BLaER1 treated with 17β-estradiol and CSF1 and Interleukin-3, amounts not matched to agents 10 nM and 100 nM (cell line): ENCODE measurements at regions not wholly inside any gene's neighbourhood (a gene's known extent, or its start where the extent isn't known, plus 50 kb on each side); places are given as distances from the start of the nearest gene placed in this dataset.
"Not testable (repeated sequence)": the region's sequence is repeated elsewhere in the genome, so short reads cannot be mapped to it uniquely, and the experiment has no call there.

Experiments
- H3K27ac ChIP-seq, 11 experiments: shearing (Covaris generic); formaldehyde crosslinking; 2 replicates each; pipeline ENCODE4 v1.8.1; 2022
- H3K27me3 ChIP-seq, 11 experiments: shearing (Covaris generic); formaldehyde crosslinking; 2 replicates each; pipeline ENCODE4 v1.8.1; 2022
- H3K36me3 ChIP-seq, 11 experiments: shearing (Covaris generic); formaldehyde crosslinking; 2 replicates each; pipeline ENCODE4 v1.8.1; 2022
- H3K4me1 ChIP-seq, 10 experiments: shearing (Covaris generic); formaldehyde crosslinking; 2 replicates each; pipeline ENCODE4 v1.8.1; 2022
- H3K4me2 ChIP-seq, 11 experiments: shearing (Covaris generic); formaldehyde crosslinking; 2 replicates each; pipeline ENCODE4 v1.8.1; 2022
- H3K4me3 ChIP-seq, 10 experiments: shearing (Covaris generic); formaldehyde crosslinking; 2 replicates each; pipeline ENCODE4 v1.8.1; 2022
- H3K9ac ChIP-seq, 11 experiments: shearing (Covaris generic); formaldehyde crosslinking; 2 replicates each; pipeline ENCODE4 v1.8.1; 2022
- H3K9me3 ChIP-seq, 11 experiments: shearing (Covaris generic); formaldehyde crosslinking; replicated peaks in 1 of 11; 2 replicates each; pipeline ENCODE4 v1.8.1; 2022
- H4K20me1 ChIP-seq, 11 experiments: shearing (Covaris generic); formaldehyde crosslinking; 2 replicates each; pipeline ENCODE4 v1.8.1; 2022
- Cebpa-rat ChIP-seq, 11 experiments: shearing (Covaris generic); IDR thresholded peaks; 2 replicates each; pipeline ENCODE4 v1.8.1; 2022

DNA sequence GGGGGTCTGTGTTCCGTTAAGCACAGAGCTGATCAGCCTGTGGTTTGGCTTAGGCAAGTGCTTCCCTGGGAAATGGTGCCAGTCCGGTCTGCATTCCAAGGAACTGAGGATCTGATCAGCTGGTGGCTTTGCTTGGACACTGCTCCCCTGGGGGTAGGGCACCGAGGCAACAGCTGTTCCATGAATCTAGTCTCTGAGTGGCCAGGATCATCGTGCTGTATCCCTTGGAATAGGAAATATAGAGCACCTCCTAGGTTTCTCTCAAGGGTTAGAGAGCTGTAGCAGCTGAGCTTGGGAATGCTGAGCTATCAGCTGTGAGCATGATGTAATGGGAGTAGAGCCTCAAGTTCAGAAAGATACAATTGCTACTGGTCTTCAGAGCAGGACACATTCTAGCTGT, 863.9 kb downstream of the RAPGEF2 start:
- Histone ChIP-seq H3K4me3 (no peak overlapping the region), H3K9ac (no peak overlapping the region)
- TF ChIP-seq Cebpa-rat (IDR thresholded peaks at IDR 0.05), result no peak

DNA sequence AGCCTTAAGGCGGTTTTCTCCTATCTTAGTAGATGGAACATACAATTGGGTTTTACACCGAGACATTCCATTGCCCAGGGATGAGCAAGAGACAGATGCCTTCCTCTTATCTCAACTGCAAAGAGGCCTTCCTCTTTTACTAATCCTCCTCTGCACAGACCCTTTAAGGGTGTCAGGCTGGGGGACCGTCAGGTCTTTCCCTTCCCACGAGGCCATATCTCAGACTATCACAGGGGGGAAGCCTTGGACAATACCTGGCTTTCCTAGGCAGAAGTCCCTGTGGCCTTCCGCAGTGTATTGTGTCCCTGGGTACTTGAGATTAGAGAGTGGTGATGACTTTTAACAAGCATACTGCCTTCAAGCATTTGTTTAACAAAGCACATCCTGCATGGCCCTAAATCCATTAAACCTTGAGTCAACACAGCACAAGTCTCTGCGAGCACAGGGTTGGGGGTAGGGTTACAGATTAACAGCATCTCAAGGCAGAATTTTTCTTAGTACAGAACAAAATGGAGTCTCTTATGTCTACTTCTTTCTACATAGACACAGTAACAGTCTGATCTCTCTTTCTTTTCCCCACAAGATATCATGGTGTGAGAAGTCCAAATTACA, 874.1 kb downstream of the RAPGEF2 start:
- H3K9ac ChIP-seq, H3K27ac ChIP-seq, H4K20me1 ChIP-seq, H3K36me3 ChIP-seq, H3K27me3 ChIP-seq, H3K9me3 ChIP-seq, H3K4me1 ChIP-seq, H3K4me3 ChIP-seq, H3K4me2 ChIP-seq: not testable (repeated sequence)

More for the DNA sequence above, 863.9 kb downstream of the RAPGEF2 start:
- Histone ChIP-seq H3K4me1 (no peaks in the 10 kb centered on the region), H3K27me3 (no peaks in the 10 kb centered on the region), H3K9me3 (no peaks in the 10 kb centered on the region), H4K20me1 (no peaks in the 10 kb centered on the region), H3K4me2 (no peak overlapping the region), H3K27ac (no peak overlapping the region), H3K36me3 (no peaks in the 10 kb centered on the region)

DNA sequence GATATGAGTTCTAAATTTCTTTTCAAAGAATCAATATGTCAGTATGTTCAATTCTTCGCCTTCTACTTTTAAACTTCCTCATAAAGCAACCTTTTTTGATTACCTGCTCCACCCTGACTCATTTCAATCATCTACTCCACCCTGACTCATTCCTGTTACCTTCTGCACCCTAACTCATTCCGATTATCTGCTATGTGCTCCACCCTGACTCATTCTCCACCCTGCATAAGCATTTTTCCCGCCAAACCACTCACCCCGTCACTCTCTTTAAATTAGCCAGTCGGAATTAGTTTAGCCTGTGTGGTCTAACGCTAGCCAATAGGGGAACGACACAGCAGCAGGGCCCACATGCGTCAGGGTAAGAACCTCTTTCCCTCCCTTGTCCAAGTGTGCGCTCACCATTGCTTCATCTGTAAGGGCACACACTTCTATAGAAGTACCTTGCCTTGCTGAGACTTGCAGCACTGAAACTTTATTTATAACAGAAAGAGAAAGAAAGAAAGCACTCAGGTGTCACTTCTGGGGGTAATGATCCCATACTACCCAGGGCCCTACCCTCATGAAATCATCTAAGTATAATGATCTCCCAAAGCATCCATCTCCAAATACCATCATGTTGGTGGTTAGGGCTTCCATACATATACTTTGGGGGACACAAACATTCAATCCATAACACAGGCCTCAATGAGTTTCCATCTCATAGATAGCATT, 875.2 kb downstream of the RAPGEF2 start:
- H3K4me2 ChIP-seq, result no peak overlapping the region
- no peak for TF ChIP-seq Cebpa-rat (IDR thresholded peaks at IDR 0.05)
- H3K9me3 ChIP-seq, result no peaks in the 10 kb centered on the region; a peak in 1 of 22 replicates
- no peaks in the 10 kb centered on the region for H4K20me1 ChIP-seq
- H3K4me1 ChIP-seq, result no peaks in the 10 kb centered on the region
- no peak overlapping the region for H3K9ac ChIP-seq
- no peak overlapping the region for H3K27ac ChIP-seq
- no peak overlapping the region for H3K4me3 ChIP-seq
- no peaks in the 10 kb centered on the region for H3K36me3 ChIP-seq
- no peaks in the 10 kb centered on the region for H3K27me3 ChIP-seq

DNA sequence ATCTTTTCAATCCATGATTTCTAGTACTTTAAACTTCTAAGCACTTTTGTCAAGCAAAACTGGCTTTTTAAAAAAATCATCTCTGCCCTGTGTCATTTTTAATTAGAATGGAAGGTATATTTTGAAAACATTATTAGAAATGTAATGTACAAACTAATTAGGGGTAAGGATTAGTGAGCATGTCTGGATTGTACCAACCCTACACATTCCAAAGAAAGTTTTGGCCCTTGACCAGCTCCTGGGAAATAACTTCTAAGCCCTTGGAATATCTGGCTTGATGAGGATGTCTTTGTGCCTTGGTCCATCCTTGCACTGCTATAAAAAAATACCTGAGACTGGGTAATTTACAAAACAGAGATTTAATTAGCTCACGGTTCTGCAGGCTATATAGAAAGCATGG, 876.5 kb downstream of the RAPGEF2 start:
- Histone ChIP-seq H3K4me2 (no peak overlapping the region), H3K36me3 (no peaks in the 10 kb centered on the region), H3K9me3 (no peaks in the 10 kb centered on the region), H3K4me1 (no peaks in the 10 kb centered on the region), H3K27ac (no peak overlapping the region), H3K27me3 (no peaks in the 10 kb centered on the region), H4K20me1 (no peaks in the 10 kb centered on the region), H3K9ac (no peak overlapping the region), H3K4me3 (no peak overlapping the region)
- TF ChIP-seq Cebpa-rat (IDR thresholded peaks at IDR 0.05), result no peak

DNA sequence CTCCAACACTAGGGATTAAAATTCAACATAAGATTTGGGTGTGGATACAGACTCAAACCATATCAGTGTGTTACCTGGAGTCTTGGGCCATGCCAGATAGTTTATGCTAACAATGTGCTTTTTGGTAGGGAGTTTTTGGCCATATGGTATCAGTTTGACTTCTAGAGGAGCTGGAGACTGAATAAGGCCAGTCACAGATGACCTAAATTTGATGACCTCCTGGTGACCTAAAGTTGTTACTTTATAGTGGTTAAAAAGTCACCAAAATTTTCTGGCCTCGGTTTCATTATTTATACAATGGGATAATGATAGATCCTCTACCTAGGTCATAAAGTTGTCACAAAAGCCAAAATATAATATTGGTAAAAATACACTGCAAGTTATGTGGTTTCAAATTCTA, 877.1 kb downstream of the RAPGEF2 start:
- Histone ChIP-seq H3K27ac (no peak overlapping the region), H3K36me3 (no peaks in the 10 kb centered on the region)

DNA sequence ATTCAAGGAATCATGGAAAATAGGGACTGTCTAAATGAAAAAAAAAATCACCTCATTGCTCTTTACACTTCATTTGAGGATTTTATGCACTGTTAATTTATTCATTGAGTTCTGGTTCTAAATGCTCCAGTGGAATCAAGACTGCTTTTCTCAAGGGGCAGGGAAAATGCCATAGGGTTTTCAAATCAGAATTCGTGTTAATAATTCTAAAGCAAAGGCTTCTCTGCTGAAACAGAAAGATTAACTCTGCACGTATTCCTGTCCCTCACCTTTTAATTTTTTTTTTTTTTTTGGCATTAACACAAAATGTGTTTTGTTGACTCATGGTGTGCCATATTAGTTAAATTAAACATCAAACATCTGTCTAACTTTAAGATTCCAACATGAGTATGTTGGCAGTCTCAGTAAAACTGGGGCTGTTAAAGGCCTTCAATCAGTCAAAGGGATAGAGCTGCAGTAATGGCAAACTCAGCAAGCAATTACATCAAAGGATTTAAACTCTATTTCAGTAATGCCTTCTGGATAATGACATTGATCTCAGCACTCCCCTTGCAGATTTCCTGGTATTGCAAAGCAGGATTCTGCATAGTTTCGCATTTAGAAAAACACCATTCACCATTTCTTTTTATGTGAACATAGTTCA, 878.1 kb downstream of the RAPGEF2 start:
- Histone ChIP-seq H3K9me3 (no peaks in the 10 kb centered on the region), H3K4me3 (no peak overlapping the region)
- TF ChIP-seq Cebpa-rat (IDR thresholded peaks at IDR 0.05), result no peak

More for the DNA sequence above, 877.1 kb downstream of the RAPGEF2 start:
- Histone ChIP-seq H4K20me1 (no peaks in the 10 kb centered on the region), H3K9ac (no peak overlapping the region), H3K4me3 (no peak overlapping the region), H3K27me3 (no peaks in the 10 kb centered on the region), H3K4me1 (no peaks in the 10 kb centered on the region), H3K4me2 (no peak overlapping the region), H3K9me3 (no peaks in the 10 kb centered on the region)
- no peak for TF ChIP-seq Cebpa-rat (IDR thresholded peaks at IDR 0.05)

DNA sequence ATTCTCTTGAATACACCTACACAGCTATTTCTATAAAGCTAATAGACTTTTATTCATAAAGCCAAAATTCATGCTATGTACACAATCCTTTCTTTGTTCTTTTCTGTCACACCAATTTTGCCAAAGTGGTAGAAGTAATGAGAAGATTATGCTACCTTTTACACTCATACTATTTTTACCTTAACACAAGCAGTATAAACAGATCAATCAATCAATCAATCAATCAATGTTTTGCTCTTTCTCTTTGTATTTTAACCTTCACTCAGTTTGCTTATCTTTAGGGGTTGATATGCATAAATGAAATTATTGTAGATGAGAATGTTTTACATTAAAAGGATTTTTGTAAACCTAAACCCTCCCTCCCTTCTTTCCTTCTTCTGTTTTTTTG, 878.6 kb downstream of the RAPGEF2 start:
- TF ChIP-seq Cebpa-rat (IDR thresholded peaks at IDR 0.05), result no peak
- H3K27me3 ChIP-seq, result no peaks in the 10 kb centered on the region
- no peak overlapping the region for H3K4me2 ChIP-seq
- no peaks in the 10 kb centered on the region for H4K20me1 ChIP-seq
- H3K4me3 ChIP-seq, result no peak overlapping the region
- no peak overlapping the region for H3K9ac ChIP-seq
- H3K27ac ChIP-seq, result no peak overlapping the region
- no peaks in the 10 kb centered on the region for H3K4me1 ChIP-seq
- no peaks in the 10 kb centered on the region for H3K9me3 ChIP-seq
- H3K36me3 ChIP-seq, result no peaks in the 10 kb centered on the region

More for the DNA sequence above, 878.1 kb downstream of the RAPGEF2 start:
- Histone ChIP-seq H3K4me1 (no peaks in the 10 kb centered on the region), H3K36me3 (no peaks in the 10 kb centered on the region), H4K20me1 (no peaks in the 10 kb centered on the region), H3K4me2 (no peak overlapping the region), H3K27ac (no peak overlapping the region), H3K9ac (no peak overlapping the region), H3K27me3 (no peaks in the 10 kb centered on the region)

DNA sequence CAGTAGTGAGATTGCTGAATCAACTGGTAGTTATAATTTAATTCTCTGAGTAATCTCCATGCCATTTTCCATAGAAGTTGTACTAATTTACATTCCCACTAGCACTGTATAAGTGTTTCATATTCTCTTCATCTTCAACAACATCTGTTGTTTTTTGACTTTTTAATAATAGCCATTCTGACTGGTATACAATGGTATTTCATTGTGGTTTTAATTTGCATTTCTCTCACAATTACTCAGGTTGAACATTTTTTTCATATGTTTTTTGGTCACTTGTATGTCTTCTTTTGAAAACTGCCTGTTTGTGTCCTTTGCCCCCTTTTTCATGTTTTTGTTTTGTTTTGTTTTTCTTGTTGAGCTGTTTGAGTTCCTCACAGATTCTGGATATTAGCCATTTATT, 880.2 kb downstream of the RAPGEF2 start:
- Histone ChIP-seq H3K4me3 (no peak overlapping the region), H3K36me3 (no peaks in the 10 kb centered on the region), H3K27ac (no peak overlapping the region), H3K27me3 (no peaks in the 10 kb centered on the region), H3K9me3 (no peaks in the 10 kb centered on the region), H3K9ac (no peak overlapping the region), H3K4me2 (no peak overlapping the region), H4K20me1 (no peaks in the 10 kb centered on the region), H3K4me1 (no peaks in the 10 kb centered on the region)
- TF ChIP-seq Cebpa-rat (IDR thresholded peaks at IDR 0.05), result no peak

DNA sequence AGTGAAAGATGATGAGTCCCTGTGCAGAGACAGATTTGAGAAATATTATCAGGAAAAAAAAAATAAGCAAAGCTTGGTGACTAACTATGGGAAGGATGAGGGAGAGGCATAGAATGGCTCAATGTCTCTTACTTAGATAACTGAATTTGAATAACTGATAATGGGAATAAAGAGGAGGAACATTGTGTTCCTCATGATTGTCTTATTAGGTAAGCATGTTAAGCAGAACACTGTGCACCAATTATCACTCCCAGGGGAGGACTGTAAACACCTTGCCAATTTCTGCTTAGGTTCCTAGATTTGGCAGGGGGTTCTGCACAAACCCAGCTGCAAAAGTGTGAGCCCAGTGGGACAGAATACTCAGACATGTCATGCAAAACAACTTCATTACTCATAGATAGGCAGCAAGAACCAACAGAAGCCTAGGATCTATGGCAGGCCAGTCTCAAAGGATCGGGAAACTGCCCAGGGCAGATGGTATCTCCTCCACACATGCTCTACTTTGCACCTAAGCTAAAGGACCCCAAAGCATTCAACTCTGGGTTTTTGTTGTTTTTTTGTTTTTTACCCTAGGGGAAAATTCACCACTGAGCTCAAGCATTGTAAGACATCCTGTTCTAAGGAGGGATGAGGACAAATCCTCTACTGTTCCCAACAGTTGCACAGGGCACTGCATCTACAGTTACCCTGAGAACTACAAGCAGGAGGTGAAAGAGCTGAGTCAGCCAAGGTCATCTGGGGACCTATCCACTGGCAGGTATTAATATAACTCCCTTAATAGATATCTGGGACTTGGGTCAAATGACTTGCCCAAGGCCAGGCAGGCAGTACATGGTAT, 907.0 kb downstream of the RAPGEF2 start:
- Histone ChIP-seq H3K4me1 (peaks cover 0 to 4% (median 0%) of the 10 kb centered on the region in 10 experiments; a peak in 3 of 20 replicates), H3K4me2 (no peak overlapping the region), H3K4me3 (no peak overlapping the region), H3K9ac (no peak overlapping the region), H3K36me3 (no peaks in the 10 kb centered on the region), H3K27ac (no peak overlapping the region), H3K9me3 (peaks cover 0 to 12% (median 0%) of the 10 kb centered on the region in 11 experiments; a peak in 1 of 22 replicates), H3K27me3 (no peaks in the 10 kb centered on the region), H4K20me1 (no peaks in the 10 kb centered on the region)
- TF ChIP-seq Cebpa-rat (IDR thresholded peaks at IDR 0.05), result no peak
